H1 (cell line): ENCODE measurements at regions not wholly inside any gene's neighbourhood (a gene's known extent, or its start where the extent isn't known, plus 50 kb on each side); places are given as distances from the start of the nearest gene placed in this dataset.

Experiments
- JUND ChIP-seq: IDR thresholded peaks from 2 replicates; pipeline ENCODE4 v1.6.1; 2011; ENCODE audit warnings: mild to moderate bottlenecking, improper control_type of control experiment, low read length
- NRF1 ChIP-seq: IDR thresholded peaks from 2 replicates; pipeline ENCODE4 v1.6.1; 2011; ENCODE audit warnings: mild to moderate bottlenecking, low read depth, low read length, improper control_type of control experiment
- RXRA ChIP-seq: IDR thresholded peaks from 2 replicates; pipeline ENCODE4 v1.6.1; 2011; ENCODE audit warnings: low read depth, mild to moderate bottlenecking, low read length, moderate library complexity; ENCODE audit not compliant: insufficient read depth
- SIX5 ChIP-seq: IDR thresholded peaks from 2 replicates; pipeline ENCODE4 v1.6.1; 2011; ENCODE audit warnings: mild to moderate bottlenecking, low read depth, low read length

GRCh38 chr14:65164825-65165135, 62.5 kb upstream of the MAX start (continued):
- TF ChIP-seq RXRA: no peak
- TF ChIP-seq JUND: no peak
- TF ChIP-seq NRF1: no peak
- TF ChIP-seq SIX5: no peak
